ENCODE measurements at regions not wholly inside any gene's neighbourhood (a gene's known extent, or its start where the extent isn't known, plus 50 kb on each side); places are given as distances from the start of the nearest gene placed in this dataset.

DNA sequence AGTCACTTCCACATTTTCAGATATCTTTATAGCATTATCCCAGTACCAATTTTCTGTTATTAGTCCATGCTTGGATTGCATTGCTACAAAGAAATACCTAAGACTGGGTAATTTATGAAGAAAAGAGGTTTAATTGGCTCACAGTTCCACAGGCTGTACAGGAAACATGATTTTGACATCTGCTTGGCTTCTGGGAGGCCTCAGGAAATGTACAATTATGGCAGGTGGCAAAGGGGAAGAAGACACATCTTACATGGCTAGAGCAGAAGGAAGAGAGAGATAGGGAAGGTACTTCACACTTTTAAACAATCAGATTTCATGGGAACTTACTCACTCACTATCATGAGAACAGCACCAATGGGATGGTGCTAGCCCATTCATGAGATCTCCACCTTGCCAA, 172.3 kb upstream of the GPR149 start:
- Histone ChIP-seq H2AFZ (ENCODE audit: low read length) (no peak overlapping the region), H3K4me1 (ENCODE audit: insufficient read depth, low read length) (no peaks in the 10 kb centered on the region), H3K4me2 (ENCODE audit: insufficient read depth, low read length) (no peak overlapping the region), H3K4me3 (ENCODE audit: insufficient read depth, low read length) (no peak overlapping the region), H3K27me3 (ENCODE audit: insufficient read depth, low read length) (no peaks in the 10 kb centered on the region), H3K36me3 (ENCODE audit: insufficient read depth, low read length) (no peaks in the 10 kb centered on the region), H3K9me3 (ENCODE audit: low read depth, low read length) (no peaks in the 10 kb centered on the region), H3K79me2 (ENCODE audit: insufficient read depth, low read length) (no peaks in the 10 kb centered on the region), H3K27ac (ENCODE audit: low read depth, low read length) (no peak overlapping the region), H4K20me1 (ENCODE audit: insufficient read depth, low read length) (no peaks in the 10 kb centered on the region)
- DNase-seq (ENCODE audit: insufficient read length, low spot score, missing footprints): no peak
- TF ChIP-seq, protein P1, sequence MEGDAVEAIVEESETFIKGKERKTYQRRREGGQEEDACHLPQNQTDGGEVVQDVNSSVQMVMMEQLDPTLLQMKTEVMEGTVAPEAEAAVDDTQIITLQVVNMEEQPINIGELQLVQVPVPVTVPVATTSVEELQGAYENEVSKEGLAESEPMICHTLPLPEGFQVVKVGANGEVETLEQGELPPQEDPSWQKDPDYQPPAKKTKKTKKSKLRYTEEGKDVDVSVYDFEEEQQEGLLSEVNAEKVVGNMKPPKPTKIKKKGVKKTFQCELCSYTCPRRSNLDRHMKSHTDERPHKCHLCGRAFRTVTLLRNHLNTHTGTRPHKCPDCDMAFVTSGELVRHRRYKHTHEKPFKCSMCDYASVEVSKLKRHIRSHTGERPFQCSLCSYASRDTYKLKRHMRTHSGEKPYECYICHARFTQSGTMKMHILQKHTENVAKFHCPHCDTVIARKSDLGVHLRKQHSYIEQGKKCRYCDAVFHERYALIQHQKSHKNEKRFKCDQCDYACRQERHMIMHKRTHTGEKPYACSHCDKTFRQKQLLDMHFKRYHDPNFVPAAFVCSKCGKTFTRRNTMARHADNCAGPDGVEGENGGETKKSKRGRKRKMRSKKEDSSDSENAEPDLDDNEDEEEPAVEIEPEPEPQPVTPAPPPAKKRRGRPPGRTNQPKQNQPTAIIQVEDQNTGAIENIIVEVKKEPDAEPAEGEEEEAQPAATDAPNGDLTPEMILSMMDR (IDR thresholded peaks at IDR 0.05; ENCODE audit: extremely low read depth, low read depth, low read length): no peak

DNA sequence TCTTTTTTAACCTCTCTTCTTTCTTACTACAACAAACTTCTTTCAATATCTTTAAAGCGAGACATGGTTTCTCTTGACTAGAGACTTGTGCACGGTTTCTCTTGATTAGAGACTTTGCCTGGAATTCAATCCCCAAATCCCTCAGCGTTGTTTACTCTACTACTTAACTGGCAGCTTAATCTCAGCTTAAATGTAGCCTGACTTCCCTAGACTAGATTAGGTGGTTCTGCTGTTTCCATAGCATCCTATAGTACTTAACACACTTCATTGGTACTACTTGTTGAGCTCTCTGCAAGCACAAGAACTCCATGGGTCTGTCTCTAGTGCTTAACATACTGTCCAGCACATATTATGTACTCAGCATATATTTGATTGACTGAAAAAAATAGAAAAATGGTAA, 168.2 kb upstream of the GPR149 start:
- no peak overlapping the region for H3K4me2 ChIP-seq (ENCODE audit: insufficient read depth, low read length)
- no peak overlapping the region for H3K27ac ChIP-seq (ENCODE audit: low read depth, low read length)
- no peaks in the 10 kb centered on the region for H3K36me3 ChIP-seq (ENCODE audit: insufficient read depth, low read length)
- TF ChIP-seq, protein P1 (IDR thresholded peaks at IDR 0.05; ENCODE audit: extremely low read depth, low read depth, low read length): no peak
- H2AFZ ChIP-seq (ENCODE audit: low read length): no peak overlapping the region
- H3K4me1 ChIP-seq (ENCODE audit: insufficient read depth, low read length): no peaks in the 10 kb centered on the region
- no peaks in the 10 kb centered on the region for H3K79me2 ChIP-seq (ENCODE audit: insufficient read depth, low read length)
- no peak for DNase-seq (ENCODE audit: insufficient read length, low spot score, missing footprints)
- H3K27me3 ChIP-seq (ENCODE audit: insufficient read depth, low read length): no peaks in the 10 kb centered on the region
- no peak overlapping the region for H3K4me3 ChIP-seq (ENCODE audit: insufficient read depth, low read length)
- H3K9me3 ChIP-seq (ENCODE audit: low read depth, low read length): no peaks in the 10 kb centered on the region
- no peaks in the 10 kb centered on the region for H4K20me1 ChIP-seq (ENCODE audit: insufficient read depth, low read length)

DNA sequence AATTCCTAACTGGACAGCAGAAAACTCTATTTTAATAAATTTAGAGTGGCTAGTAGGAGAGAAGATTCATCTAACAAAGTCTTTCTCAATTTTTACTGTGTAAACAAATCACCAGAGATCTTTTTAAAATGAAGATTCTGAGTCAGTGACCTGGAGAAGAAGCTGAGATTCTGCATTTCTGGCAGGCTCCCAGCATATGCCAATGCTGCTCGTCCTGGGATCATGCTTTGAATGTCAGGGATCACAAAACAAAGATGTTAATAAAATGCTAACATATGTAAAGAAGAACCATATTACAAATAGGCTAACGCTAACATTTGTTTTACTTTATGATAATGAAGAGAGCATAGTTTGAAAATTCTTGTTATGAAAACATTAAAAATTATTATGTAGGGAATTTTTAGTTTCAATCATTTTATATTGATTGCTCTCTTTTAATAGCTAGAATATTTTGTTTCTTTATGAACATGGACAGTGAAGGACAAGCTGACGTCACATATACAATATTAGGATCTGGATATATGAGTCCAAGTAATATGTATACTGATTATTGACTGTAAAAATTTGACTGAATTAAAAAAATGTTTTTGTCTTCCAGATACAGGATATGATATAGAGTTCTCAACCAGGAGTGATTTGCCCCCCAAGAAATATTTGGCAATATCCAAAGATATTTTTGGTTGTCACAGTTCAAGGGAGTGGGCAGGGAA, 160.8 kb upstream of the GPR149 start:
- H3K27ac ChIP-seq (ENCODE audit: low read depth, low read length): no peak overlapping the region
- no peaks in the 10 kb centered on the region for H3K9me3 ChIP-seq (ENCODE audit: low read depth, low read length)
- H3K4me3 ChIP-seq (ENCODE audit: insufficient read depth, low read length): no peak overlapping the region
- no peak overlapping the region for H2AFZ ChIP-seq (ENCODE audit: low read length)
- H3K4me2 ChIP-seq (ENCODE audit: insufficient read depth, low read length): no peak overlapping the region
- H3K36me3 ChIP-seq (ENCODE audit: insufficient read depth, low read length): no peaks in the 10 kb centered on the region
- H3K27me3 ChIP-seq (ENCODE audit: insufficient read depth, low read length): no peaks in the 10 kb centered on the region
- TF ChIP-seq, protein P1 (IDR thresholded peaks at IDR 0.05; ENCODE audit: extremely low read depth, low read depth, low read length): no peak
- no peaks in the 10 kb centered on the region for H4K20me1 ChIP-seq (ENCODE audit: insufficient read depth, low read length)
- H3K4me1 ChIP-seq (ENCODE audit: insufficient read depth, low read length): no peaks in the 10 kb centered on the region
- no peak for DNase-seq (ENCODE audit: insufficient read length, low spot score, missing footprints)
- H3K79me2 ChIP-seq (ENCODE audit: insufficient read depth, low read length): no peaks in the 10 kb centered on the region

DNA sequence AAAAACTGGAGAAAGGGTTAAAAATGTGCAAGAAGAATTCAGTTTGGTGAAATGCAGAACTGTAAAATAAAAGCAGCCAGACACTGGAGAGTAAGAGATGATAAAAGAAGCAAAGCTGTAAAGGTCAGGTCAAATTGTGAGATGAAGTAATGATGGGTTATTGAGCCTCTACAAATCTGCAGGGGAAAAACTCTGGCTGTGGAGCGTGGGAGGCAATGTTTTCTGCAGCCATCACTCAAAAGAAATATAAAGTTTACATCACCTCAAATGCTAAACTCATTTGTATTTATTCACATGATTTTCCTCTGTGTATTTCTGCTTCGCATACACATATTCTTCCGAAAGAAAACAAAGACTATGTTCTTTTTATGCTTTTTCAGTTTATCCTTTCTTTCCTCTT, 158.8 kb upstream of the GPR149 start:
- no peak overlapping the region for H3K4me3 ChIP-seq (ENCODE audit: insufficient read depth, low read length)
- H3K9me3 ChIP-seq (ENCODE audit: low read depth, low read length): no peaks in the 10 kb centered on the region
- H3K36me3 ChIP-seq (ENCODE audit: insufficient read depth, low read length): no peaks in the 10 kb centered on the region
- no peak overlapping the region for H3K27ac ChIP-seq (ENCODE audit: low read depth, low read length)
- DNase-seq (ENCODE audit: insufficient read length, low spot score, missing footprints): peak; percentile 3
- H3K4me1 ChIP-seq (ENCODE audit: insufficient read depth, low read length): no peaks in the 10 kb centered on the region
- TF ChIP-seq, protein P1 (IDR thresholded peaks at IDR 0.05; ENCODE audit: extremely low read depth, low read depth, low read length): no peak
- no peaks in the 10 kb centered on the region for H4K20me1 ChIP-seq (ENCODE audit: insufficient read depth, low read length)
- H3K27me3 ChIP-seq (ENCODE audit: insufficient read depth, low read length): no peaks in the 10 kb centered on the region
- H2AFZ ChIP-seq (ENCODE audit: low read length): no peak overlapping the region
- H3K79me2 ChIP-seq (ENCODE audit: insufficient read depth, low read length): no peaks in the 10 kb centered on the region
- no peak overlapping the region for H3K4me2 ChIP-seq (ENCODE audit: insufficient read depth, low read length)
